NCI-H774 (cell line): ENCODE measurements at regions not wholly inside any gene's neighbourhood (a gene's known extent, or its start where the extent isn't known, plus 50 kb on each side); places are given as distances from the start of the nearest gene placed in this dataset.

Source experiments
- DNase-seq: peaks from one replicate; lab custom pipeline; 2025; lab: John Stamatoyannopoulos, UW

- DNase-seq: peak; percentile 31
Observed at GRCh38 chr5:166370928-166371690, 1920.3 kb upstream of the WWC1 start.

GRCh38 chr5:166373817-166374216 lies 1917.6 kb upstream of the WWC1 start:
- no peak for DNase-seq

DNA sequence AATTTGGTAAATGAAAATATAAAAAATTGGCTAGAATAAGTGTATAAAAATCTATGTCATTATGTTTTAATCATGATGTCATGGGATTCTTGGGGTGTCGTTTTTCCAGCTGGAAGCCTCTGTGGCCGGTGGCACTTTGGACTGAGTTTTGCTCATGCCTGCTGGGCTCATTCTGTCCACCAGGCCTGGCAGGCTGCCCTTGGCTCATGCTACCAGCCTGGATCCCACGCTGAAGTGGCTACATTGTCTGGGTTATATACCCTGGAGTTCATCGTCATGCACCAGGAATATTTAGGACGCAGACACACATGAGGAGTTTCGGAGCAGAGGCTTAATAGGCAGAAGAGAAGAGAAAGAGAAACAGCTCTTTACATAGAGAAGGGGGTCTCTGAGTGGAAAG lies 1913.7 kb upstream of the WWC1 start:
- DNase-seq: no peak

GRCh38 chr5:166379517-166379916 lies 1911.9 kb upstream of the WWC1 start:
- no peak for DNase-seq

DNA sequence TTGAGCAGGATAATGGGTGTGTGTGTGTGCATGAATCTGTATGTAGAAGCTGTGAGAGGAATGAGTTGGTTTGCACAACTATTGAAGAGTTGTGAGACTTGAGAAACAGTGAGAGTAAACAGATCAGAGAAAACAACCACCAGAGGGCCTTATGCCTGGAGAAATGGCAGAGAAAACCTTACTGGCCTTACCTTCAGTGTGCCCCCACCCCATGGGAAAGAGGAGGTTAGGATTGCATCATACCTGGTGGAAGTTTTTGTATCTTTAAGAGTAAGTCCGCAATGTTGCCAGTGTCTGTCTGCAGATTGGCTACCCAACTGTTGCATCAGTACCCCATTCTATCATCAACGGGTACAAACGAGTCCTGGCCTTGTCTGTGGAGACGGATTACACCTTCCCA lies 1909.4 kb upstream of the WWC1 start:
- DNase-seq: no peak

GRCh38 chr5:166398131-166398530 lies 1893.3 kb upstream of the WWC1 start:
- DNase-seq: no peak

DNA sequence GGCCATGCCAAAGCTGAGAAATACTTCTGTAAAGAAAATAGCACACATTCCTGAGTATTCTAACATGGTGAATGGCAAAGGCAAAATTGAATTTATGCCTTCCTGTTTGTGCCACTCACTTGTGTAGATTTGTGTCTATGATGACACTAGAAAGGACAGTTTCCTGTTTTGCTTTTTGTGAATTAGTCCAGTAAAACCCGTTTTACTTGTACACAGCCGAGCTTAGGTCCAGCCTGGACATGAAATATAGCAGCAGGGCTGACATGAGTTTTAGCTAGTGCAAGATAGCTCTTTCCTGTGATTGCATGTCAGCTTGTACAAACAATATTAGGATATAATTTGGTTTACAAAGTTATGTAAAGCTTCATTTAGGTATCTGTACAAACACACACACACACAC lies 1891.7 kb upstream of the WWC1 start:
- no peak for DNase-seq

DNA sequence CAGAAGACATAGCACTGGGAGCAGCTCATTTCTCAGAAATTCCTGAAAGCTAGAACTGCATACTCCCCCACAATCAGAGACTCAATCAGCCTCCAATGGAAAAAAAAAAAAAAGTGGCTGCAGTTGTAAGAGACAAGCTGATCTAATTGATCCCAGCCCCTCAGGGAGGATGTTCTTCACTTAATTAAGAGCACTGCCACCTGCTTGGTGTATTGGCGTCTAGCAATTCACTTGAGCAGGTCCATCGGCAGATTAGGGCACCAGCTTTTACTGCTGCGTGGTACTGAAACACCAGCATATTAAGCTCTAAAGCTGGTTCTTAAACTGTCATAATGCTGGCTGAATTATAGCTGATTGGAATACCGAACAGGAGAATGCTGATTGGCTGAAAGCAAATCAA lies 1890.1 kb upstream of the WWC1 start:
- no peak for DNase-seq

DNA sequence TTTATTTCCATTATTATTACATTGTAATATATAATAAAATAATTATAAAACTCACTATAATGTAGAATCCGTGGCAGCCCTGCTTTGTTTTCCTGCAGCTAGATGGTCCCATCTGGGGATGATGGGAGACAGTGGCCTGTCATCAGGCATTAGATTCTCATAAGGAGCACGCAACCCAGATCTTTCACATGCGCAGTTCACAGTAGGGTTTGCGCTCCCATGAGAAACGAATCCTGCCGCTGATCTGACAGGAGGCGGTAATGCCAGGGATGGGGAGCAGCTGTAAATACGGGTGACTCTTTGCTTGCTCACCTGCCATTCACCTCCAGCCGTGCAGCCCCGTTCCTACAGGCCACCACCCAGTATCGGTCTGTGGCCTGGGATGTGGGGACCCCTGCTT lies 1879.3 kb upstream of the WWC1 start:
- DNase-seq: no peak

DNA sequence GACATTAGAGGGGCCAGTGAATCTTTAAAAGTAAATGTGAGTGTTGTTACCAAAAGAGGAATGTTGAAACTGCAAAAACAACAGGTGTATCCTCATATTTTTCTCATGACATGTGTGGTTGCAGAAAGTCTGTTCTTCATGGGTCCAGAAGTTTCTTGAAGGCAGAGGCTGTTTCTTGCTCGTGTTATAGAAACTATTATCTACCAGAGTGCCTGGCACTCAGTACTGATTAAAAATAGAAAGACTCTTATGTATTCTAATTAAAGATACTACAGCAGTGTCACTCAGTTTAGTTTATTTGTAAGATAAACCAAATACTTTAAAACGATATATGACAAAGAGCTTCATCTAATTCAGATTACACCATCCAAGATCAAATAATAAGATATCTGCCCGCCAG lies 1864.2 kb upstream of the WWC1 start:
- no peak for DNase-seq

- no peak for DNase-seq
Observed at GRCh38 chr5:166428264-166428803, 1863.1 kb upstream of the WWC1 start.

DNA sequence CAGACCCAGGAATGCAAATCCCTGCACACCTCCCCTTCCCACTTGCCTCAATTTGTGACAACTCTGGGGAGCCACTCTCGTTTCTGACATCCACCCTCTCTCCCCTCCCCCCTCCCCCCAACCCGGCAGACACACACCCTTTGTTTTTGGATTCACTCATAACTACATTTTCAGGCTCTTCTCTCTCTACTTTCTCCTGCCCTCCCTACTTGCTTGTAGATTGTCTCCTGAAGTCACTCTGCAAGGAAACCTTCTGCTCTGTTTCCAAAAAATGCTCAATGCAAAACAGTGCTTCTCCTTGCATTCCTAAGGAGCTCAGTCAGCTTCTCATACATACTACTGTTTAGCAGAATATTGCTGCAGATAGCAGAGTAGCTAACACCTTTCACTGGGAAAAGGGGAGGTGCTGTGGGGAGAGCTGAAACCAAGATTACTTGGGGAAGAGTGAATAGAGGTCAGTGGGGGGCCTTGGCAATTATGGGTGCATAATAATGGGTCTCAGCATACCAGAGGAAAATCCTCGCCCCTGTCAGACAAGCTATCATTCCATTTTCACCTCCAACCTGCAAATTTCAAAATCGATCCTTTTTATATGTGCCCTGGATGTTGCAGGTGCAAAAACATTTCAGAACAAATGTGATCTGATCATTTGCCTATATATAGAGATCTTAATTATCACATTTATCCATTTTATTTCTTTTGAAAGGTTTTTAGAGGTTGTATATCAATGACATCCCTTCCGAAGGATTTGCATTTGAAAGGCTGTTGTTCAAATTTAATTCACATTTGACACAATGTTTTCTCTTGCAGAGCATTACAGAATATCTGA lies 1860.7 kb upstream of the WWC1 start:
- DNase-seq: no peak

- no peak for DNase-seq
Observed at GRCh38 chr5:166431456-166431855, 1860.0 kb upstream of the WWC1 start.

GRCh38 chr5:166433679-166434078 lies 1857.8 kb upstream of the WWC1 start:
- DNase-seq: no peak

- DNase-seq: no peak
Observed at GRCh38 chr5:166436872-166437271, 1854.6 kb upstream of the WWC1 start.

DNA sequence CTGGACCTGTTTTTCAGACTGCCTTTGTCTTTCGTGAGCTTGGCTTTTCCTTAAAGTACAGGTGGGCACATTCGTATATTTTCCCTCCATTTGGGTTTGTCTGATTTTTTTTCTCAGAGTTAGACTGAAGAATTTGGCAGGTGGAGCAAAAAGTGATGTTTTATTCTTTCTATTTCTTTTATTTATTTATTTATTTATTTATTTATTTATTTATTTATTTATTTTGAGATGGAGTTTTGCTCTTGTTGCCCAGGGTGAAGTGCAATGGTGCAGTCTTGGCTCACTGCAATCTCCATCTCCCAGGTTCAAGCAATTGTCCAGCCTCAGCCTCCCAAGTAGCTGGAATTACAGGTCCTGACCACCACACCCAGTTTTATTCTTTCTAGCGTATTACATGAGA lies 1805.1 kb upstream of the WWC1 start:
- DNase-seq: no peak

GRCh38 chr5:166488560-166488959 lies 1802.9 kb upstream of the WWC1 start:
- no peak for DNase-seq

DNA sequence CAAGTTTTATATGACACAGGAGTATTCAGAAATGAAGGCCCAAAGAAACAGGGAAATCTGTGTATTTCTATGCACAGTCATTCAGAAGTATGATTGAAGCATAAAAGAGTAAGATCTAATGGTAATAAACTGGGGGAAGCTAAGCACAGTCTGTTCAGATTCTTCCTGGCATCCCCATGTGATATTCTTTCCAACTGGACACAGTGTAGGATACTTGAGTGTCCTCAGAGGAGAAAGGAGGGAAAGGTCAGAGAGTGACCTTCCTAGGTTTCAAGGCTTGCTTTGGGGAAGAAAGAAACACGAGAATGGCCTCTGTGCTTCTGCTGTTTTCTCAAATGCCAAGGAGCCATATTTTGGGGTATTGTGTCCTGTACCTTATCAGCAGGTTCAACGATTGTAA lies 1798.4 kb upstream of the WWC1 start:
- no peak for DNase-seq

DNA sequence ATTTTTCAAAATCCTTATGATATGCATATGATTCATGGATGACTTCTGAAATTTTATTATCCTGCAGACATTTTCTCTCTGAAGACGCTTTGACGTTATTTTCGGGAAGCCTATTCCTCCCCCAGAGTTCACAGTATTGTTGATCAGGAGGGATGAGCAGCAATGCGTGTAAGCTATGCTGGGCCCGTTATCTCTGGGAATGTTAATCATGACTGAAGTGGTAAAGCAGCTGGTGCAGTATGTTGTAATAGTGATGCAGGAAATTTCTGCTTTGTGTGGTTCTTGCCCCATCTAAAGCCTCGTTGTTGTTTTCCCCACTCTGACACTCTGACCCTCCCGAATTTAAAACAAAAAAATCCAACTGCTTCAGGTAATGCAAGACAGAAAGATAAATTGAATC lies 1797.8 kb upstream of the WWC1 start:
- no peak for DNase-seq

DNA sequence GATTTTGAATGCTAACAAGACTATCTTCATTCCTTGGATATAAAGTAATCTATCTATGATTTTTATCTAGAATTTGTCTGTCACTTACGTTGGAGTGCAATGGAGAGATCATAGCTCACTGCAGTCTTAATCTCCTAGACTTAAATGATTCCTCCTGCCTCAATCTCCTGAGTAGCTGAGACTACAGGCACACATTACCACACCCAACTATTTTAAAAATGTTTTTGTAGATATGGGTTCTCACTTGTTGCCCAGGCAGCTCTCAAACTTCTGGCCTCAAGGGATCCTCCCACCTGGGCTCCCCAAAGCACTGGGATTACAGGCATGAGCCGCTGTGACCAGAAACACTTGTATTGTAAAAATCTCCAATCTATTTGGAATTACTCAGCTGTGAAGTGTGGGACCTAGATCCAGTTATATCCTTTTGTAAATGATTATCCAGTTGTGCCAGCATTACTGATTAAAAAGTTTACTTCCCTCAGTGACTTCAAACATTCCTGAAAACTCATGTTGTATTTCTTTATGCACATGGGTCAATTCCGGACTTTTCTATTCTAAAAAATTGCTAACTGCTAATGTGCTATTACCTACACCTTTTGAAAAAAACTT lies 1793.8 kb upstream of the WWC1 start:
- no peak for DNase-seq

DNA sequence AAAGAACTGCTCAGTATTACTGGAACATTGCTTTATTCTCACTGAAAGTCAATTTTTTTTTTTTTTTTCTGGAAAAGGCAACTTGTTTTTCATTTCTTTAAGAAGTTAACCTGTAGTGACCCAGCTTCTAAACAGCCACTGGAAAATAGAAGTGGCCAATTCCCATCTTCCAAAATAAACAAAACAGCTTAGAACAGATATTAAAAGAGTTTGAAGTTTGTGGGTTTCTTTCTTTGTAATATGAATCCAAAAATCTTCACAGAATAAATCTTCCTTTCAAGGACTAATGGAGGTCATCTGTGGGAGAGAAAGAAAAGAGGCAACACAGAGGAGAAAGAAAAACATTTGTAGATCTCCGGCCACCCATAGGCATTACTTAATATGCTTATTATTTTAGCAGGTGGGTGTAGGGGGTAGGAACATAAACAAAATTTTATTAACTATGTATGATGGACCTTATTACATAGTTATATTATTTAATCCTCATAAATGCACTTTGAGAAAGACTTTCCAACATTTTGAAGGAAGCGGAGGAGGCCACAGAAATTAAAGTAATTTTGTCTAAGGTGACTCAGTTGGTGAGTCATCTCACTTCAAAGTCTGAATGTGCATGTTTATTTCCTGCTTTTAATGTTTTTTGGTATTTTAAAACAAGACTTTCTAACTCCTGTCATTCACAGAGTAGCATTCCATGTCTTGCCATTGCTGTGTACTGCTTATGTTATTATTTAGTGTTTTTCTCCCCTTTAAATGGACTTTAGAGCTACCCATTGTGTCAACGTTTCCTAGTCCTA lies 1791.8 kb upstream of the WWC1 start:
- DNase-seq: no peak

GRCh38 chr5:166503506-166503905 lies 1787.9 kb upstream of the WWC1 start:
- DNase-seq: no peak
